Epithelial cell of esophagus (primary cell): ENCODE measurements at regions not wholly inside any gene's neighbourhood (a gene's known extent, or its start where the extent isn't known, plus 50 kb on each side); places are given as distances from the start of the nearest gene placed in this dataset.

Source experiments
- DNase-seq: peaks from one replicate; pipeline ENCODE4 v3.0.0; 2010; ENCODE audit warnings: low read depth
- H3K4me3 ChIP-seq: 2 replicates; pipeline ENCODE4 v1.5.1; 2011; ENCODE audit warnings: mild to moderate bottlenecking, low read length, control low read depth
- TF ChIP-seq, protein P1 (sequence below): IDR thresholded peaks from 2 replicates; pipeline ENCODE4 v1.5.1; 2011; ENCODE audit warnings: low read depth, mild to moderate bottlenecking, low read length, control low read depth, inconsistent platforms; ENCODE audit not compliant: insufficient read depth; ENCODE audit errors: missing control alignments

DNA sequence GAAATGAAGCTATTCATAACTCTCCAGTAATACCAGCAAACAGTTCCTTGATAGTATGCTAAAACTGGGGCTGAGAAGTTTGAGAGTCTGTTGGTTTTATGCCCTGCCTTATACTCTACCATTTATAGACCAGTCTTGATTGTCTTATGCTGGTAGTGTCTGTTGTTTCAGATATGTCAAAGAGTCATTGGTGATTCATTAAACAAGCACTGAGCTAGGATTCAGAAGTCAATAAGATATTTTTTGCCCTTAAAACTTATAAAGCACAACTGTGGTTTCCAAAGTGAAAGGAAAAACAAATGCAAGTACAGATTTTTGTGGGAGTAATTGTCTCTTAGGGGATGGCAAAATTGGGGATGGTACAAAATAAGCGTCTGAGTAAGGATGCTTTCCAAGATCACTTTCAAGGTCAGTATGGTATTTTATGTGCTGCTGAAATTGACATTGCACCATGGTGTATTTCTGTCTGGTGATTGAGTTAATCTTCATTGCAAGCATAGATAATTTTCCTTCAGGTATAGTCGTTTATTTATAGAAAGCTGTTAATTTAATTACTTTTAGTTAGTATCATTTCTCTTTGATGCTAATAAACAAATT lies 289.5 kb upstream of the E2F7 start:
- TF ChIP-seq, protein P1, sequence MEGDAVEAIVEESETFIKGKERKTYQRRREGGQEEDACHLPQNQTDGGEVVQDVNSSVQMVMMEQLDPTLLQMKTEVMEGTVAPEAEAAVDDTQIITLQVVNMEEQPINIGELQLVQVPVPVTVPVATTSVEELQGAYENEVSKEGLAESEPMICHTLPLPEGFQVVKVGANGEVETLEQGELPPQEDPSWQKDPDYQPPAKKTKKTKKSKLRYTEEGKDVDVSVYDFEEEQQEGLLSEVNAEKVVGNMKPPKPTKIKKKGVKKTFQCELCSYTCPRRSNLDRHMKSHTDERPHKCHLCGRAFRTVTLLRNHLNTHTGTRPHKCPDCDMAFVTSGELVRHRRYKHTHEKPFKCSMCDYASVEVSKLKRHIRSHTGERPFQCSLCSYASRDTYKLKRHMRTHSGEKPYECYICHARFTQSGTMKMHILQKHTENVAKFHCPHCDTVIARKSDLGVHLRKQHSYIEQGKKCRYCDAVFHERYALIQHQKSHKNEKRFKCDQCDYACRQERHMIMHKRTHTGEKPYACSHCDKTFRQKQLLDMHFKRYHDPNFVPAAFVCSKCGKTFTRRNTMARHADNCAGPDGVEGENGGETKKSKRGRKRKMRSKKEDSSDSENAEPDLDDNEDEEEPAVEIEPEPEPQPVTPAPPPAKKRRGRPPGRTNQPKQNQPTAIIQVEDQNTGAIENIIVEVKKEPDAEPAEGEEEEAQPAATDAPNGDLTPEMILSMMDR: no peak
- no peak for DNase-seq
- H3K4me3 ChIP-seq: no peak overlapping the region

GRCh38 chr12:77352946-77353345 lies 287.6 kb upstream of the E2F7 start:
- DNase-seq: no peak
- TF ChIP-seq, protein P1: no peak
- no peak overlapping the region for H3K4me3 ChIP-seq

GRCh38 chr12:77351860-77352259 lies 286.5 kb upstream of the E2F7 start:
- DNase-seq: no peak
- H3K4me3 ChIP-seq: no peak overlapping the region
- TF ChIP-seq, protein P1: no peak

GRCh38 chr12:77349689-77350370 lies 284.5 kb upstream of the E2F7 start:
- TF ChIP-seq, protein P1: no peak
- DNase-seq: no peak
- H3K4me3 ChIP-seq: no peak overlapping the region

DNA sequence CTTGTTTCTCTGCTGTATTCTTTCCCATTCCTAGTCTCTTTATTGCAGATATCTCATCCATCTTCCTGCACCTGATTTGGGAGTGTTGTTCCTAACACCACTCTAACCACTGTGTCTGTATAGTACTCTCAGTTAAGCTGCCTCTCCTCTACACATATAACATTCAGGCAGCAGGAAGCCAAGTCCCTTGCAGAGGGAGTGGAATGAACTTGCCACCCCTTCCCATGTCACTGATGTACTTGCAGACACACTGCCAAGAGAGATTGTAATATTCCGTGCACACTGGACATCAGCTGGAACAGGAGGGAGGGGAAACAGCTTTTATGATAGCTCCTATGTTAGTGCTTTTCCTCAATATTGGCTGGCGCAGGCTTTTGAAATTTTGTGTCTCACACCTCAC lies 281.6 kb upstream of the E2F7 start:
- TF ChIP-seq, protein P1: no peak
- no peak for DNase-seq
- no peak overlapping the region for H3K4me3 ChIP-seq

- DNase-seq: no peak
- no peak overlapping the region for H3K4me3 ChIP-seq
- TF ChIP-seq, protein P1: no peak
Observed at GRCh38 chr12:77345336-77345735, 280.0 kb upstream of the E2F7 start.

- no peak overlapping the region for H3K4me3 ChIP-seq
- DNase-seq: no peak
- TF ChIP-seq, protein P1: no peak
Observed at GRCh38 chr12:77344651-77345050, 279.3 kb upstream of the E2F7 start.
